ENCODE measurements at regions not wholly inside any gene's neighbourhood (a gene's known extent, or its start where the extent isn't known, plus 50 kb on each side); places are given as distances from the start of the nearest gene placed in this dataset.
A peak's percentile ranks its signal among the peaks of the same experiment; 100 is the strongest.

DNA sequence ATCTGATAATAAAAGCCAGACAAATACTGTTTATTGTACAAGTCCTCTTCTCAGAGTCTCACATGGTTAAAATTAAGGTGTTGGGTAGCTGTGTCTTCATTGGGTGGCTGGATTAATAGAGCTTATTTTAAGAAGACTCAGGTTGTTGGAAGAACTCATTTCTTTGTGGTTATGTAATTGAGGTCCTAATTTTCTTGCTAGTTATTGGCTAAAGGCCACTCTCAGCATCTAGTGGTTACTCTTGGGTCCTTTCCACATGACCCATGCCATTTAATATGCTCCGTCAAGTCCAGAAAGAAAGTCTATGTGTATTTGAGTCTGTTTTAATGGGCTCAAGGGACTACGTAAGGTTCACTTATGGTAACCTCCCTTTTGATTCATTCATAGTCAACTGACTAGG is 1668.6 kb upstream of the AGA start:
- H2BK15ac ChIP-seq (ENCODE audit: low read depth, low read length) = no peak overlapping the region
- no peak overlapping the region for H4K91ac ChIP-seq (ENCODE audit: insufficient read depth, low read depth, low read length)
- no peak for DNase-seq
- H2BK5ac ChIP-seq (ENCODE audit: low read depth, low read length, poor library complexity, severe bottlenecking) = no peak overlapping the region
- no peak overlapping the region for H3K4ac ChIP-seq (ENCODE audit: low read depth, low read length)
- intact Hi-C loops (cut with micrococcal nuclease) = no loop called here
- no peaks in the 10 kb centered on the region for H4K20me1 ChIP-seq (ENCODE audit: insufficient read depth, low read length)
- no TSS peak for BruUV-seq (replicated peaks)
- no peak for TF ChIP-seq MAZ (IDR thresholded peaks at IDR 0.05; ENCODE audit: borderline replicate concordance, low read depth, low read length)
- TF ChIP-seq POLR2A (IDR thresholded peaks at IDR 0.05; ENCODE audit: low read depth, low read length) = no peak
- no peak for TF ChIP-seq MXI1 (IDR thresholded peaks at IDR 0.05; ENCODE audit: borderline replicate concordance, low read depth, low read length)
- no peak for TF ChIP-seq MAFK (IDR thresholded peaks at IDR 0.05; ENCODE audit: low read depth, low read length)
- TF ChIP-seq NFE2L2 (IDR thresholded peaks at IDR 0.05; ENCODE audit: low read depth, low read length) = no peak
- TF ChIP-seq CEBPB (IDR thresholded peaks at IDR 0.05; ENCODE audit: low read depth, low read length) = no peak
- TF ChIP-seq SMC3 (IDR thresholded peaks at IDR 0.05; ENCODE audit: low read depth, low read length) = no peak
- TF ChIP-seq FOS (IDR thresholded peaks at IDR 0.05; ENCODE audit: low read depth, low read length) = no peak
- no peak for TF ChIP-seq USF2 (IDR thresholded peaks at IDR 0.05; ENCODE audit: low read depth, low read length)
- TF ChIP-seq RCOR1 (IDR thresholded peaks at IDR 0.05; ENCODE audit: insufficient replicate concordance, low read length) = no peak
- TF ChIP-seq CHD1 (IDR thresholded peaks at IDR 0.05; ENCODE audit: low read depth, low read length) = no peak
- TF ChIP-seq BHLHE40 (IDR thresholded peaks at IDR 0.05; ENCODE audit: low read depth, low read length) = no peak
- in situ Hi-C loops (cut with MboI; ENCODE audit: low sequenced_read_pairs) = no loop called here
- no peaks in the 10 kb centered on the region for H3K9me1 ChIP-seq (ENCODE audit: insufficient read depth, low read length)
- no peaks in the 10 kb centered on the region for H3K36me3 ChIP-seq (ENCODE audit: control insufficient read depth, insufficient read depth, low read length)
- H2BK20ac ChIP-seq (ENCODE audit: low read depth, low read length) = 0 out of 2 replicates have a peak overlapping the region, but pooled peaks have one; percentile 20
- no peak; the same call in 1 of the 2 replicates for ATAC-seq (ENCODE audit: low read depth)
- H3K14ac ChIP-seq (replicated peaks; ENCODE audit: low read depth, low read length) = no peak overlapping the region
- ChIA-PET POLR2A (ENCODE audit: unreplicated experiment) (no interaction called here), CTCF (no interaction called here)
- H3K9ac ChIP-seq (ENCODE audit: low read depth, low read length) = no peak overlapping the region
- H3K79me1 ChIP-seq (ENCODE audit: low read depth in 1 of 2, low read length in 2 of 2) = no peaks in the 10 kb centered on the region
- no peak overlapping the region for H2AK9ac ChIP-seq (replicated peaks; ENCODE audit: low read depth, low read length, poor library complexity)
- H2AFZ ChIP-seq (replicated peaks; ENCODE audit: low read length, poor library complexity) = no peak overlapping the region
- no peak overlapping the region for H3K56ac ChIP-seq (ENCODE audit: extremely low read depth, insufficient read depth, low read length)
- no peak overlapping the region for H4K8ac ChIP-seq (ENCODE audit: low read depth in 2 of 2, low read length in 2 of 2)
- no peak overlapping the region for H2AK5ac ChIP-seq (ENCODE audit: low read depth, low read length)
- H3K27me3 ChIP-seq (ENCODE audit: control insufficient read depth, insufficient read depth, low read length) = no peaks in the 10 kb centered on the region
- dilution Hi-C loops (cut with HindIII; ENCODE audit: low sequenced_read_pairs, unreplicated experiment) = no loop called here
- H3K27ac ChIP-seq (ENCODE audit: insufficient read depth, low read length) = no peak overlapping the region
- H3K4me2 ChIP-seq (ENCODE audit: low read depth, low read length) = no peak overlapping the region
- H3K9me3 ChIP-seq (ENCODE audit: control insufficient read depth, insufficient read depth, low read length) = no peaks in the 10 kb centered on the region
- H4K5ac ChIP-seq (ENCODE audit: low read depth, low read length) = no peak overlapping the region
- H2BK120ac ChIP-seq (ENCODE audit: low read depth, low read length) = no peak overlapping the region
- H3K4me1 ChIP-seq (ENCODE audit: control insufficient read depth, insufficient read depth, low read length) = no peaks in the 10 kb centered on the region; the same call in 1 of the 2 replicates
- H3K23ac ChIP-seq (ENCODE audit: low read depth, low read length) = no peak overlapping the region
- no peak overlapping the region for H3K4me3 ChIP-seq (ENCODE audit: insufficient read depth, low read depth, low read length)
- no peak overlapping the region for H3K18ac ChIP-seq (ENCODE audit: low read depth, low read length)
- no CpG with 5 or more reads among the region's 2 CpGs for WGBS, 2 experiments (ENCODE audit: extremely low coverage in 2 of 2, insufficient read length in 1 of 2)

Measured in IMR-90 (cell line).